ENCODE measurements at regions not wholly inside any gene's neighbourhood (a gene's known extent, or its start where the extent isn't known, plus 50 kb on each side); places are given as distances from the start of the nearest gene placed in this dataset.

DNA sequence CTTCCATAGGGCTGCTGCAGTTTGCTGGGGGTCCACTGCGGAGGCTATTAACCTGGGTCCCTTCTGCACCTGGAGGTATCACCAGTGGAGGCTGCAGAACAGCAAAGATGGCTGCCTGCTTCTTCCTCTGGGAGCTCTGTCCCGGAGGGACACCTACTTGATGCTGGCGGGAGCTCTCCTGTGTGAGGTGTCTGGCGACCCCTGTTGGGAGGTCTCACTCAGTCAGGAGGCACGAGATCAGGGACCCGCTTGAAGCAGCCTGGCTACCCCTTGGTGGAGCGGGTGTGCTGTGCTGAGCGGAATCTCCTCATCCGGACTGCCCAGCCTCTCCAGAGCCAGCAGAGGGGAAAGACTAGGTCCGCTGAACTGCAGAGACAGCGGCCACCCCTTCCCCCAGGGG is 56.0 kb upstream of the CTXND1 start:
- ChIA-PET CTCF (no interaction called here), POLR2A (no interaction called here)
- Mint-ChIP-seq H3K4me3 (no peak overlapping the region), H3K27me3 (peaks cover 28% of the 10 kb centered on the region), H3K4me1 (ENCODE audit: low read depth) (no peaks in the 10 kb centered on the region), H3K27ac (no peak overlapping the region), H3K9me3 (no peaks in the 10 kb centered on the region), H3K36me3 (no peaks in the 10 kb centered on the region)
- intact Hi-C loops (cut with micrococcal nuclease) = no loop called here
- no peak for DNase-seq

GRCh38 chr15:80309769-80310384 is 57.9 kb upstream of the CTXND1 start:
- no peaks in the 10 kb centered on the region for H3K4me1 Mint-ChIP-seq (ENCODE audit: low read depth)
- ChIA-PET POLR2A (no interaction called here), CTCF (interaction anchor here (0.6 to 1.2 kb wide), 2 partner anchors 69 to 877 kb away, joined by 3 read pairs; no protein-coding TSS in a partner anchor)
- no peak overlapping the region for H3K27ac Mint-ChIP-seq
- H3K27me3 Mint-ChIP-seq = peaks cover 26% of the 10 kb centered on the region
- no peak for DNase-seq
- intact Hi-C loops (cut with micrococcal nuclease) = no loop called here
- H3K36me3 Mint-ChIP-seq = no peaks in the 10 kb centered on the region
- H3K4me3 Mint-ChIP-seq = no peak overlapping the region
- no peaks in the 10 kb centered on the region for H3K9me3 Mint-ChIP-seq

GRCh38 chr15:80310776-80311175 is 58.8 kb upstream of the CTXND1 start:
- Mint-ChIP-seq H3K27me3 (peaks cover 28% of the 10 kb centered on the region), H3K36me3 (no peaks in the 10 kb centered on the region), H3K9me3 (no peaks in the 10 kb centered on the region), H3K4me1 (ENCODE audit: low read depth) (no peaks in the 10 kb centered on the region), H3K4me3 (no peak overlapping the region), H3K27ac (no peak overlapping the region)
- intact Hi-C loops (cut with micrococcal nuclease) = no loop called here
- no peak for DNase-seq
- ChIA-PET CTCF (no interaction called here), POLR2A (no interaction called here)

GRCh38 chr15:80315289-80315987 is 63.4 kb upstream of the CTXND1 start:
- Mint-ChIP-seq H3K9me3 (no peaks in the 10 kb centered on the region), H3K4me1 (ENCODE audit: low read depth) (no peaks in the 10 kb centered on the region), H3K4me3 (no peak overlapping the region), H3K27ac (no peak overlapping the region), H3K36me3 (no peaks in the 10 kb centered on the region), H3K27me3 (peaks cover 10% of the 10 kb centered on the region)
- POLR2A ChIA-PET = no interaction called here
- intact Hi-C loops (cut with micrococcal nuclease) = no loop called here
- no peak for DNase-seq
- CTCF ChIA-PET = no interaction called here

GRCh38 chr15:80317389-80318182 is 65.6 kb upstream of the CTXND1 start:
- no peaks in the 10 kb centered on the region for H3K4me1 Mint-ChIP-seq (ENCODE audit: low read depth)
- intact Hi-C loops (cut with micrococcal nuclease) = no loop called here
- H3K27me3 Mint-ChIP-seq = peaks cover 5% of the 10 kb centered on the region
- no peaks in the 10 kb centered on the region for H3K36me3 Mint-ChIP-seq
- H3K9me3 Mint-ChIP-seq = no peaks in the 10 kb centered on the region
- no peak overlapping the region for H3K27ac Mint-ChIP-seq
- POLR2A ChIA-PET = no interaction called here
- CTCF ChIA-PET = no interaction called here
- DNase-seq = peak; percentile 25
- H3K4me3 Mint-ChIP-seq = no peak overlapping the region

- H3K27ac Mint-ChIP-seq = no peak overlapping the region
- no peaks in the 10 kb centered on the region for H3K9me3 Mint-ChIP-seq
- peaks cover 9% of the 10 kb centered on the region for H3K27me3 Mint-ChIP-seq
- no peaks in the 10 kb centered on the region for H3K36me3 Mint-ChIP-seq
- CTCF ChIA-PET = interaction anchor here (0.8 kb wide), 1 partner anchor 13 kb away, joined by 3 read pairs; no protein-coding TSS in a partner anchor
- H3K4me1 Mint-ChIP-seq (ENCODE audit: low read depth) = no peaks in the 10 kb centered on the region
- DNase-seq = no peak
- POLR2A ChIA-PET = no interaction called here
- intact Hi-C loops (cut with micrococcal nuclease) = no loop called here
- no peak overlapping the region for H3K4me3 Mint-ChIP-seq
Observed at GRCh38 chr15:80321853-80322252, 69.8 kb upstream of the CTXND1 start.

GRCh38 chr15:80323285-80323684 is 71.3 kb upstream of the CTXND1 start:
- Mint-ChIP-seq H3K4me3 (no peak overlapping the region), H3K27me3 (peaks cover 9% of the 10 kb centered on the region), H3K9me3 (no peaks in the 10 kb centered on the region), H3K27ac (no peak overlapping the region), H3K36me3 (no peaks in the 10 kb centered on the region), H3K4me1 (ENCODE audit: low read depth) (no peaks in the 10 kb centered on the region)
- CTCF ChIA-PET = no interaction called here
- intact Hi-C loops (cut with micrococcal nuclease) = no loop called here
- POLR2A ChIA-PET = no interaction called here
- DNase-seq = no peak

- DNase-seq = no peak
- H3K4me1 Mint-ChIP-seq (ENCODE audit: low read depth) = no peaks in the 10 kb centered on the region
- ChIA-PET CTCF (no interaction called here), POLR2A (no interaction called here)
- no peaks in the 10 kb centered on the region for H3K36me3 Mint-ChIP-seq
- no peak overlapping the region for H3K4me3 Mint-ChIP-seq
- H3K9me3 Mint-ChIP-seq = no peaks in the 10 kb centered on the region
- no peak overlapping the region for H3K27ac Mint-ChIP-seq
- H3K27me3 Mint-ChIP-seq = peaks cover 13% of the 10 kb centered on the region
- intact Hi-C loops (cut with micrococcal nuclease) = no loop called here
Observed at GRCh38 chr15:80324545-80325080, 72.6 kb upstream of the CTXND1 start.

DNA sequence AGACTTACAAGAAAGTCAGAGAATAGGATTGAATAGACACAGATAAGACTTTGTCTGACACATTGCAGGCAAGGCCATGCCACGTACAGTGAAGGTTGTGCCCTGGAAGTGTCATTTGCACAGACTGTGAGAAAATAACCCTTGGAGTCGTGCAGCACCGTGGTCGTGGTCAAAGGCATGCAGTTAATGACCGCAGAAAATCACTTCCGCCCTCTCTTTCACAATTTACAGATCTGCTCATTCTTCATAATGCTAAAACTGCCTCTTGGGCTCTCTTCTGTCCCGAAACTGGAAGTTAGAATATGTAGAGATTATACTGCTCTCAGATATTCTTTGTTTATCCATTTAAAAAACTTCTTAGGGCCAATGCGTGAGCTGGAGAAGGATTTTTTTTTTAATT is 73.2 kb upstream of the CTXND1 start:
- ChIA-PET CTCF (no interaction called here), POLR2A (no interaction called here)
- no peaks in the 10 kb centered on the region for H3K4me1 Mint-ChIP-seq (ENCODE audit: low read depth)
- no peak for DNase-seq
- no peak overlapping the region for H3K27ac Mint-ChIP-seq
- peaks cover 13% of the 10 kb centered on the region for H3K27me3 Mint-ChIP-seq
- no peaks in the 10 kb centered on the region for H3K9me3 Mint-ChIP-seq
- intact Hi-C loops (cut with micrococcal nuclease) = no loop called here
- H3K4me3 Mint-ChIP-seq = no peak overlapping the region
- no peaks in the 10 kb centered on the region for H3K36me3 Mint-ChIP-seq

- intact Hi-C loops (cut with micrococcal nuclease) = no loop called here
- no peaks in the 10 kb centered on the region for H3K4me1 Mint-ChIP-seq (ENCODE audit: low read depth)
- no peak overlapping the region for H3K4me3 Mint-ChIP-seq
- no peak overlapping the region for H3K27ac Mint-ChIP-seq
- no peak for DNase-seq
- H3K9me3 Mint-ChIP-seq = no peaks in the 10 kb centered on the region
- ChIA-PET CTCF (no interaction called here), POLR2A (no interaction called here)
- H3K36me3 Mint-ChIP-seq = no peaks in the 10 kb centered on the region
- H3K27me3 Mint-ChIP-seq = peaks cover 13% of the 10 kb centered on the region
Observed at GRCh38 chr15:80326270-80326669, 74.3 kb upstream of the CTXND1 start.

DNA sequence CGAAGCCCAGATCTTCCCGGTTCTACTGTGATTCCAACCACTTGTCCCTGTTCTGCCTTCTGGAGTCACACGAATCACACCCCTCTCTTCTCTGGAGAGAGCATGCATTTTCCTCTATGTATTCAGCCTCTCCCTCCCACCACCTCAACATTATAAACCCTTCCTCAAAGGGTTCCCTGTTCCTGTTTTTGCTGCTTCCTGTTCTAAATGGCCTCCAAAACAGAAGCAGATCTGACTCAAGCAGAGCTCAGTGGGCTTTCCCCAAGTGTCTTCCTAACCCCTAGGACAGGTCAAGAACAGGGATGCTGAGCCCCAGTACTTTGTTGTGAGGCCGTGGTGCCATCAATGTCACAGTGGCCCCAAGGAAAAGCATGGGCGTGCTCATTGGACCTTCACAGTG is 75.7 kb upstream of the ARNT2 start:
- no peak overlapping the region for H3K4me3 Mint-ChIP-seq
- ChIA-PET POLR2A (no interaction called here), CTCF (no interaction called here)

DNA sequence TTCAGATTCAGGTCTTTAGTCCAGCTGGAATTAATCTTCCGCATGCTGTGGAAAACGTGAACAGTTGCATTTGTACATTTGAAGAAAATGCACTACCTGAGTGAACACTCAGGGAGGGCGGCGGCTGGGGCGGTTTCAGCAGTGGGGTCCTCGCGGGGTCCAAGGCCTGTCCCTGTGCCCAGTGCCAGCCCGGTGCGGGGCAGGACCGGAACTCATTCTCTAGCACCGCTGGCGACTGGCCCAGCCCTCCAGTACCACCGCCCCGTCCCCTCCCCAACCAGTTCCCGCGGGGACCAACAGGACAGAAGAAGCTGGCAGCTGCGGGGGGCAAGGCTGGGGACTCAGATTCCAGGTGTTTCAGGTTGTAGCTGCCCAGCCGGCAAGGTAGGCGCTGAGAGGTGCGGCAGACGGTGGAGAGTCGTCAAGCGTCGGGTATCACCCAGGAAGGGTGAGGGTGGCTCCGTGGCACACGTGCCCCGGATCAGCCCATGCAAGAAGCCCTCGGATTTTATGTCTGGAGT is 72.2 kb upstream of the ARNT2 start:
- Mint-ChIP-seq H3K27ac (no peak overlapping the region), H3K36me3 (no peaks in the 10 kb centered on the region), H3K4me1 (ENCODE audit: low read depth) (no peaks in the 10 kb centered on the region), H3K4me3 (no peak overlapping the region), H3K9me3 (no peaks in the 10 kb centered on the region), H3K27me3 (peaks cover 8% of the 10 kb centered on the region)
- CTCF ChIA-PET = no interaction called here
- intact Hi-C loops (cut with micrococcal nuclease) = no loop called here
- POLR2A ChIA-PET = no interaction called here
- no peak for DNase-seq

More for the DNA sequence above, 75.7 kb upstream of the ARNT2 start:
- no peak overlapping the region for H3K27ac Mint-ChIP-seq
- H3K4me1 Mint-ChIP-seq (ENCODE audit: low read depth) = no peaks in the 10 kb centered on the region
- no peak for DNase-seq
- H3K9me3 Mint-ChIP-seq = no peaks in the 10 kb centered on the region
- no peaks in the 10 kb centered on the region for H3K36me3 Mint-ChIP-seq
- peaks cover 10% of the 10 kb centered on the region for H3K27me3 Mint-ChIP-seq
- intact Hi-C loops (cut with micrococcal nuclease) = no loop called here
